Tibial nerve (tissue), 4 donors: ENCODE measurements at regions not wholly inside any gene's neighbourhood (a gene's known extent, or its start where the extent isn't known, plus 50 kb on each side); places are given as distances from the start of the nearest gene placed in this dataset.

ENCODE experiments used
- DNase-seq, 2 donors: peaks; one replicate each; pipeline ENCODE4 v3.0.0-alpha.2; 2019; ENCODE audit warnings: low spot score in 2 of 2
- H3K27ac ChIP-seq, 4 donors: fragments of 200-600 bp; sonication (generic) in 3 of 4; one replicate each; pipeline ENCODE4 v1.5.1; 2017 to 2019; ENCODE audit warnings: mild to moderate bottlenecking in 1 of 4
- H3K27me3 ChIP-seq, 2 donors: fragments of 200-600 bp; sonication (generic) in 1 of 2; one replicate each; pipeline versions ENCODE4 v1.5.1 to v1.6.0; 2017 to 2019
- H3K36me3 ChIP-seq, 3 donors: fragments of 200-600 bp; sonication (generic); one replicate each; pipeline ENCODE4 v1.5.1; 2018 to 2019
- H3K4me1 ChIP-seq, 4 donors: fragments of 200-600 bp; sonication (generic) in 3 of 4; one replicate each; pipeline ENCODE4 v1.5.1; 2017 to 2019
- H3K4me3 ChIP-seq, 4 donors: fragments of 200-600 bp; sonication (generic) in 3 of 4; one replicate each; pipeline ENCODE4 v1.5.1; 2017 to 2019; ENCODE audit warnings: mild to moderate bottlenecking in 1 of 4, moderate library complexity in 1 of 4
- H3K9me3 ChIP-seq, 4 donors: fragments of 200-600 bp; sonication (generic) in 3 of 4; one replicate each; pipeline ENCODE4 v1.5.1; 2017 to 2019
- EP300 ChIP-seq, 2 donors: sonication (generic); formaldehyde crosslinking; IDR thresholded peaks; one replicate each; pipeline ENCODE4 v1.6.1; 2017; ENCODE audit warnings: antibody characterized with exemption in 2 of 2, mild to moderate bottlenecking in 1 of 2
- POLR2A ChIP-seq, 2 donors: fragments of 450-650 bp; IDR thresholded peaks; one replicate each; pipeline ENCODE4 v1.6.1; 2017; ENCODE audit warnings: antibody characterized with exemption in 2 of 2, mild to moderate bottlenecking in 2 of 2, moderate library complexity in 2 of 2
- WGBS, 2 donors: methylation state at CpG; one replicate each; pipeline ENCODE4 v1.1.5; 2018; 5-methylcytosine and 5-hydroxymethylcytosine counted together
- TF ChIP-seq, protein P1 (sequence below), 5 experiments: fragments of 200-600 bp in 3 of 5; fragments of 450-650 bp in 2 of 5; sonication (generic) in 3 of 5; IDR thresholded peaks; one replicate each; pipeline ENCODE4 v1.5.1; 2016 to 2019; ENCODE audit warnings: antibody characterized with exemption in 5 of 5, mild to moderate bottlenecking in 3 of 5, moderate library complexity in 2 of 5

DNA sequence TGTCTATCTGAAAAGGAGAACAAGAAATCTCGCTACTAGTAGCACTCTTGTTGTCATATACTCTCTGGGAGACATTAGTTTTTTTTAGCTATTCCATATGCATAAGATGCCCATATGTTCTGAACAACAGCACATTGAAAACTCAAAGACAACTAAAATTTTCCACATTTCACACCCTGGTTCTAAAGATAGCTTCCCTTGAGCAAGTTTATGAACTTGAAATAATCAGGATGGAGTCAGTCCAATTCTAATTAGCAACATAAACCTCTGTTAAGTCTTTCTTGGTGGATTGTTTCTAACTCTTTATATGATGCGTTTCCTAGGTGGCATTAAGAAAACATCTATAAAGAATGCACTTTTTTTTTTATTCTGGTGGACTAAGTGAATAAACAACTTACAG, 1095.3 kb downstream of the GRM8 start:
- Histone ChIP-seq H3K9me3 (peaks cover 0 to 3% (median 0%) of the 10 kb centered on the region in 4 donors), H3K27me3 (no peaks in the 10 kb centered on the region), H3K4me1 (no peaks in the 10 kb centered on the region), H3K27ac (no peak overlapping the region), H3K4me3 (no peak overlapping the region), H3K36me3 (no peaks in the 10 kb centered on the region)
- TF ChIP-seq, protein P1, sequence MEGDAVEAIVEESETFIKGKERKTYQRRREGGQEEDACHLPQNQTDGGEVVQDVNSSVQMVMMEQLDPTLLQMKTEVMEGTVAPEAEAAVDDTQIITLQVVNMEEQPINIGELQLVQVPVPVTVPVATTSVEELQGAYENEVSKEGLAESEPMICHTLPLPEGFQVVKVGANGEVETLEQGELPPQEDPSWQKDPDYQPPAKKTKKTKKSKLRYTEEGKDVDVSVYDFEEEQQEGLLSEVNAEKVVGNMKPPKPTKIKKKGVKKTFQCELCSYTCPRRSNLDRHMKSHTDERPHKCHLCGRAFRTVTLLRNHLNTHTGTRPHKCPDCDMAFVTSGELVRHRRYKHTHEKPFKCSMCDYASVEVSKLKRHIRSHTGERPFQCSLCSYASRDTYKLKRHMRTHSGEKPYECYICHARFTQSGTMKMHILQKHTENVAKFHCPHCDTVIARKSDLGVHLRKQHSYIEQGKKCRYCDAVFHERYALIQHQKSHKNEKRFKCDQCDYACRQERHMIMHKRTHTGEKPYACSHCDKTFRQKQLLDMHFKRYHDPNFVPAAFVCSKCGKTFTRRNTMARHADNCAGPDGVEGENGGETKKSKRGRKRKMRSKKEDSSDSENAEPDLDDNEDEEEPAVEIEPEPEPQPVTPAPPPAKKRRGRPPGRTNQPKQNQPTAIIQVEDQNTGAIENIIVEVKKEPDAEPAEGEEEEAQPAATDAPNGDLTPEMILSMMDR (IDR thresholded peaks at IDR 0.05): no peak
- TF ChIP-seq EP300 (IDR thresholded peaks at IDR 0.05) (no peak), POLR2A (IDR thresholded peaks at IDR 0.05) (no peak)
- DNase-seq: no peak
- WGBS, 2 donors: 59 to 61% methylated on average over 2 of the region's 2 CpGs

DNA sequence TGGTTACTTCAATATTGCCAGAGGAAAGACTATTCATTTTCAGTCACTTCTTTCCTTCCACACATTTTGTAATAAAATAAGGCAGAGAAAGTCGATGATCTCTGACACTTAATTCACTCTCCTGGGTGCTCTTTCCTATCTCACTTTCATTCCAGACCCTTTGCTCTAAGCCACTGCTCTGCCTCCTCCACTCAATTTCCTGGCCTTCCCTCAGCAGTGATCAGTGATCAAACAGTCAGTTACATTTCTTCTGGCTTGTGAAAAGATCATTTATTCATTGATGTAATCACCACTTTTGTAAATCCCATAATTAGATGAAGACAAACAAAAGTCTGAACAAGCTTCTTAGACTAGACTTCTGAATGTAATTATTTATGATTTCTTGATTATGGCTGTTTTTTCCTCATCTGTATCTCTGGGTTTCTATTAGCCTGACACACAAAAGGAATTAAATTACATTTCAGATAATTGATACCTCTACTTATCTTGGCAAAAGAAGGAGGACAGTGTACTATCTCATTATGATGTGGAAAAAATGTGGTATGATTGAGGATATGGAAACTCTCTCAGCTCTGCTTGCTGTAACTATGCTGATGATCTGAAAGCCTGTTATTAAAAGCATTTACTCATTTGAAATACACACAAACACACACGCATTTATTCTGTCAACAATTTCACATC, 1102.3 kb downstream of the GRM8 start:
- Histone ChIP-seq H3K9me3 (no peaks in the 10 kb centered on the region), H3K4me1 (no peaks in the 10 kb centered on the region), H3K27me3 (no peaks in the 10 kb centered on the region), H3K4me3 (no peak overlapping the region), H3K27ac (no peak overlapping the region), H3K36me3 (no peaks in the 10 kb centered on the region)
- DNase-seq: no peak
- TF ChIP-seq POLR2A (IDR thresholded peaks at IDR 0.05) (no peak), EP300 (IDR thresholded peaks at IDR 0.05) (no peak)
- TF ChIP-seq, protein P1 (IDR thresholded peaks at IDR 0.05): no peak
- WGBS, 2 donors: 63 to 64% methylated on average over 2 of the region's 2 CpGs

DNA sequence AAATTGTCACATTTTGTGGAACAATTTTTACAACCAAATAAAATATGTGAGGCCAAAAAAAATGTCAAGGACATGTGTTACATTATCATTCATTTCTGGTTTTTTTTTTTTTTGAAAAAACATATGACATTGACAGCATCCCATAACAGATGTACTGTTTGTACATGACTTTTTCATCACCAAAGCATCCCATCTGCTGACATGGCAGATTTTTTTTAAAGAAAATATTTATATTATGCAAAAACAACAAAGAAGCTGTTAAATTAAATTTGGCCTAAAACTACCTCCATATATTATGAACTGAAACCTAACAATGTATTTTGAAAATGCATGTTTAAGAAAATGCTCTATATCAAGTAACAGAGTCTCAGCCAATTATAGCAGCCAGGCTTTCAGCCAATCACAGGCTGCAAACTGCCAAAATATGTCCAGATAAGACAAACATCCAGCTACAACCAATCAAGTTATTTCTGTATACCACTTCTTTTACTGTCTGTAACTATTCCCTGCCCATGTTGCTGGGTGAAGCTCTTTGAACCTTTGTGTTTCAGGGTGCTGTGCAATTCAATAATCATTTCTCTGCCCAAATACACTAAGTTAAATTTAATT, 1111.8 kb downstream of the GRM8 start:
- TF ChIP-seq EP300 (IDR thresholded peaks at IDR 0.05): no peak
- no peak for TF ChIP-seq POLR2A (IDR thresholded peaks at IDR 0.05)
- TF ChIP-seq, protein P1 (IDR thresholded peaks at IDR 0.05): no peak
- H3K36me3 ChIP-seq: no peaks in the 10 kb centered on the region
- H3K27me3 ChIP-seq: no peaks in the 10 kb centered on the region
- H3K9me3 ChIP-seq: no peaks in the 10 kb centered on the region
- no peak for DNase-seq
- no peak overlapping the region for H3K4me3 ChIP-seq
- no peaks in the 10 kb centered on the region for H3K4me1 ChIP-seq
- H3K27ac ChIP-seq: no peak overlapping the region

DNA sequence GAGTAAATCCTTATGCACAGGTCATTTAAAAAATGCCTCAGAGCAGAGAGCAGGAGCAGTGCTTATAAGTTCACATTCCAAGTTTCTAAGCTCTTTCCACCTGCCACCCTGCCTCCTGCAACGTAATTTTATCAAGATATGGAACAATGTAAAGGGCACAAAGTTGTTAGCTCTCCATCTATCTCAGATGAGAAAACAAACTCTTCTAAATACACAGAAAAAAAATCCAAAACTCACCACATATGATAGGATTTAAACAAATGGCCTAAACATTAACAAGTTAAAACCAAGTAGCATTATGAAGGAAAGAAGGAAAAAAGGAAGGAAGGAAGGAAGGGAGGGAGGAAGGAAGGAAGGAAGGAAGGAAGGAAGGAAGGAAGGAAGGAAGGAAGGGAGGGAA, 1132.8 kb downstream of the GRM8 start:
- Histone ChIP-seq H3K36me3 (no peaks in the 10 kb centered on the region), H3K9me3 (no peaks in the 10 kb centered on the region), H3K27ac (no peak overlapping the region), H3K27me3 (no peaks in the 10 kb centered on the region), H3K4me1 (no peaks in the 10 kb centered on the region), H3K4me3 (no peak overlapping the region)
- DNase-seq: no peak
- WGBS, 2 donors: 53 to 91% methylated on average over 1 of the region's 1 CpG
- no peak for TF ChIP-seq EP300 (IDR thresholded peaks at IDR 0.05)
- TF ChIP-seq, protein P1 (IDR thresholded peaks at IDR 0.05): no peak
- no peak for TF ChIP-seq POLR2A (IDR thresholded peaks at IDR 0.05)

DNA sequence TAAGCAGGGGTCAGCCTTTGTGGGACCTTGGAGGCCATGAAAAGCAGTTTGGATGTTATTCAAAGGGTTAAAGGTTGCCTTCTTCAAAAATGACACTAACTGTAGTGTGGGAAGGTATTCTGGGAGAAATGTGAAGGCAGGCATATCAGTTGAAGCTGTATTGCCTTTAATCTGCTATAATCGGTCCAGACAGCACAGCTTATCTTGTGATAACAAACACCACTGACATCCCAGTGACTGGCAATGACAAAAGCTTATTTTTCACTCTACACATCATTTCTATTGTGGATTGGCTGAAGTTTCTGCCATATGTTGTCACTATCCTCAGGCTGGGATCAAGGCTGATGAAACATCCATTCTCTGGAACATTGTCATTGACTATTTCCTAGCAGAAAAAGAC, 1149.2 kb downstream of the GRM8 start:
- H3K27ac ChIP-seq: no peak overlapping the region
- H3K9me3 ChIP-seq: no peaks in the 10 kb centered on the region
- H3K4me3 ChIP-seq: no peak overlapping the region
- 74 to 82% methylated on average over 1 of the region's 1 CpG for WGBS, 2 donors
- H3K4me1 ChIP-seq: no peaks in the 10 kb centered on the region
- no peaks in the 10 kb centered on the region for H3K27me3 ChIP-seq
- TF ChIP-seq, protein P1 (IDR thresholded peaks at IDR 0.05): no peak
- TF ChIP-seq POLR2A (IDR thresholded peaks at IDR 0.05) (no peak), EP300 (IDR thresholded peaks at IDR 0.05) (no peak)
- no peaks in the 10 kb centered on the region for H3K36me3 ChIP-seq
- DNase-seq: no peak
